ENCODE measurements at regions not wholly inside any gene's neighbourhood (a gene's known extent, or its start where the extent isn't known, plus 50 kb on each side); places are given as distances from the start of the nearest gene placed in this dataset.

GRCh38 chr4:16382571-16382970, 156.3 kb upstream of the TAPT1 start:
- DNase-seq (ENCODE audit: low read depth in 3 of 3, low spot score in 2 of 3): no peak

- DNase-seq (ENCODE audit: low read depth in 3 of 3, low spot score in 2 of 3): no peak
Observed at GRCh38 chr4:16377887-16378286, 151.6 kb upstream of the TAPT1 start.

GRCh38 chr4:16365036-16365569, 138.8 kb upstream of the TAPT1 start:
- no peak for DNase-seq (ENCODE audit: low read depth in 3 of 3, low spot score in 2 of 3)

- no peak for DNase-seq (ENCODE audit: low read depth in 3 of 3, low spot score in 2 of 3)
Observed at GRCh38 chr4:16360694-16361262, 134.5 kb upstream of the TAPT1 start.

- no peak for DNase-seq (ENCODE audit: low read depth in 3 of 3, low spot score in 2 of 3)
Observed at GRCh38 chr4:16353165-16353564, 126.9 kb upstream of the TAPT1 start.

GRCh38 chr4:16351161-16351560, 124.9 kb upstream of the TAPT1 start:
- no peak for DNase-seq (ENCODE audit: low read depth in 3 of 3, low spot score in 2 of 3)

GRCh38 chr4:16344853-16345252, 118.6 kb upstream of the TAPT1 start:
- DNase-seq (ENCODE audit: low read depth in 3 of 3, low spot score in 2 of 3): no peak

- no peak for DNase-seq (ENCODE audit: low read depth in 3 of 3, low spot score in 2 of 3)
Observed at GRCh38 chr4:16337936-16338335, 111.7 kb upstream of the TAPT1 start.

GRCh38 chr4:16334601-16335000, 108.3 kb upstream of the TAPT1 start:
- DNase-seq (ENCODE audit: low read depth in 3 of 3, low spot score in 2 of 3): peak; percentile 39 to 64 (median 56)

- DNase-seq (ENCODE audit: low read depth in 3 of 3, low spot score in 2 of 3): no peak
Observed at GRCh38 chr4:16329797-16330134, 103.5 kb upstream of the TAPT1 start.

GRCh38 chr4:16329125-16329796, 103.0 kb upstream of the TAPT1 start:
- DNase-seq (ENCODE audit: low read depth in 3 of 3, low spot score in 2 of 3): no peak

- no peak for DNase-seq (ENCODE audit: low read depth in 3 of 3, low spot score in 2 of 3)
Observed at GRCh38 chr4:16322183-16322582, 95.9 kb upstream of the TAPT1 start.

- DNase-seq (ENCODE audit: low read depth in 3 of 3, low spot score in 2 of 3): no peak
Observed at GRCh38 chr4:16315456-16315855, 89.2 kb upstream of the TAPT1 start.

GRCh38 chr4:16310606-16311005, 84.3 kb upstream of the TAPT1 start:
- DNase-seq (ENCODE audit: low read depth in 3 of 3, low spot score in 2 of 3): no peak

- DNase-seq (ENCODE audit: low read depth in 3 of 3, low spot score in 2 of 3): no peak
Observed at GRCh38 chr4:16302648-16303047, 76.4 kb upstream of the TAPT1 start.

GRCh38 chr4:16297003-16297402, 70.7 kb upstream of the TAPT1 start:
- no peak for DNase-seq (ENCODE audit: low read depth in 3 of 3, low spot score in 2 of 3)

GRCh38 chr4:16294455-16294854, 68.2 kb upstream of the TAPT1 start:
- DNase-seq (ENCODE audit: low read depth in 3 of 3, low spot score in 2 of 3): no peak

GRCh38 chr4:16293210-16293838, 67.1 kb upstream of the TAPT1 start:
- no peak for DNase-seq (ENCODE audit: low read depth in 3 of 3, low spot score in 2 of 3)

GRCh38 chr4:16292585-16292984, 66.3 kb upstream of the TAPT1 start:
- no peak for DNase-seq (ENCODE audit: low read depth in 3 of 3, low spot score in 2 of 3)

GRCh38 chr4:16290681-16291420, 64.6 kb upstream of the TAPT1 start:
- no peak for DNase-seq (ENCODE audit: low read depth in 3 of 3, low spot score in 2 of 3)

GRCh38 chr4:16289897-16290554, 63.8 kb upstream of the TAPT1 start:
- peak; percentile 16 to 46 (median 36) for DNase-seq (ENCODE audit: low read depth in 3 of 3, low spot score in 2 of 3)
